Subcutaneous abdominal adipose tissue (tissue), 5 donors: ENCODE measurements at regions not wholly inside any gene's neighbourhood (a gene's known extent, or its start where the extent isn't known, plus 50 kb on each side); places are given as distances from the start of the nearest gene placed in this dataset.
A peak's percentile ranks its signal among the peaks of the same experiment; 100 is the strongest.
"Not testable (repeated sequence)": the region's sequence is repeated elsewhere in the genome, so short reads cannot be mapped to it uniquely, and the experiment has no call there.

Experiments used
- H3K27ac ChIP-seq: one replicate; pipeline ENCODE4 v1.7.0; 2013; ENCODE audit warnings: low read depth, mild to moderate bottlenecking, inconsistent platforms, low read length, moderate library complexity
- H3K27me3 ChIP-seq, 5 donors: one replicate each; pipeline ENCODE4 v1.7.0; 2013; ENCODE audit warnings: low read length in 5 of 5, inconsistent platforms in 1 of 5; ENCODE audit not compliant: control insufficient read depth in 5 of 5, insufficient read depth in 4 of 5
- H3K36me3 ChIP-seq, 5 donors: one replicate each; pipeline ENCODE4 v1.7.0; 2013; ENCODE audit warnings: low read length in 5 of 5; ENCODE audit not compliant: control insufficient read depth in 5 of 5, insufficient read depth in 5 of 5
- H3K4me1 ChIP-seq, 5 donors: one replicate each; pipeline ENCODE4 v1.7.0; 2013; ENCODE audit warnings: low read length in 5 of 5, mild to moderate bottlenecking in 3 of 5, moderate library complexity in 1 of 5; ENCODE audit not compliant: control insufficient read depth in 5 of 5, insufficient read depth in 5 of 5
- H3K4me3 ChIP-seq, 5 donors: one replicate each; pipeline ENCODE4 v1.7.0; 2013; ENCODE audit warnings: low read length in 5 of 5, low read depth in 1 of 5
- H3K9ac ChIP-seq, 5 donors: one replicate each; pipeline ENCODE4 v1.7.0; 2013; ENCODE audit warnings: low read length in 5 of 5, mild to moderate bottlenecking in 4 of 5, moderate library complexity in 3 of 5
- H3K9me3 ChIP-seq, 5 donors: one replicate each; pipeline ENCODE4 v1.7.0; 2013; ENCODE audit warnings: low read length in 5 of 5; ENCODE audit not compliant: control insufficient read depth in 5 of 5
- donor health status: healthy.
- donor health status: healthy.
- donor health status: healthy.
- donor health status: healthy.
- donor health status: healthy.

- not testable (repeated sequence) for H3K27me3 ChIP-seq, H3K9ac ChIP-seq, H3K36me3 ChIP-seq, H3K4me3 ChIP-seq, H3K27ac ChIP-seq, H3K4me1 ChIP-seq, H3K9me3 ChIP-seq
Measured at GRCh38 chr20:25978450-25979190, 282.0 kb upstream of the ZNF337 start.

DNA sequence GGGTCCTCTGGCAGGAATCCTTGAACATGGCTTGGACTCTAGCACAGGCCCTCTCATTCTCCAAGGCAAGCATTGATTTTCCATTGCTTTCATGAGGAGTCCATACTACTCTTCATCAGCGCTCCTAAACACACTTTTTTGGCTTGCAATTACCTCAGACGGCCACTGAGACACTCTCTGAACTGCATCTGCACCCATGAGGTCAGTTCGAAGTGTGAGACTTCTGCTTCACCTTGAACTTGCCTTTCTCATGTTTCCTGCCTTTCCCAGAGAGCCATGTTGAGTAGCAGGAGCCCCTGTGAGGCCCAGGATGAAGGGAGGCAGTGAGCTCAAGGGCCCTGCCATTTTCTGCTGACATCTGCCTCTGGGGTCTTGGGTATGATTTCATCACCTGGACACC lies 279.2 kb upstream of the ZNF337 start:
- not testable (repeated sequence) for H3K9ac ChIP-seq, H3K27me3 ChIP-seq, H3K27ac ChIP-seq, H3K36me3 ChIP-seq, H3K4me1 ChIP-seq, H3K4me3 ChIP-seq, H3K9me3 ChIP-seq

- not testable (repeated sequence) for H3K9me3 ChIP-seq, H3K27ac ChIP-seq, H3K4me3 ChIP-seq, H3K9ac ChIP-seq, H3K36me3 ChIP-seq, H3K4me1 ChIP-seq, H3K27me3 ChIP-seq
Measured at GRCh38 chr20:25965203-25965602, 268.6 kb upstream of the ZNF337 start.

DNA sequence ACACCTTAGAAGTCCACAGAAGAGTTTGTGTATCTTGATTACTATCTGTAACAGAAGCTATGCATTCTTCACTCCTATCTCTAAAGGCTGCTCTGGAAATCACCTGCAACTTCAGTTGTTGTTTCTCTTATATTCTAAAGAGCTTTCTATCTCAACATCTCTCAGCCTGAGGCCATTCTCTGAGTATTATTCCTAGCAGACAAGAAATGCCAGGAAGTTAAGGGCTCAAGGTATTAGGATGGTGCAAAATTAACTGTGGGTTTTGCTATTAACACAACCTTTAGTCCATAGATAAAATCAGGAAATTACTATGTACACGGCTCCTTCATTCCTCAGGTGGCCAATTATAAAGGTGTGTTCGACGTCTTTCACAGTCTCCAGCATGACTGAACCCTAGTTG lies 257.2 kb upstream of the ZNF337 start:
- not testable (repeated sequence) for H3K27ac ChIP-seq, H3K9ac ChIP-seq, H3K36me3 ChIP-seq, H3K27me3 ChIP-seq, H3K4me3 ChIP-seq, H3K4me1 ChIP-seq, H3K9me3 ChIP-seq

DNA sequence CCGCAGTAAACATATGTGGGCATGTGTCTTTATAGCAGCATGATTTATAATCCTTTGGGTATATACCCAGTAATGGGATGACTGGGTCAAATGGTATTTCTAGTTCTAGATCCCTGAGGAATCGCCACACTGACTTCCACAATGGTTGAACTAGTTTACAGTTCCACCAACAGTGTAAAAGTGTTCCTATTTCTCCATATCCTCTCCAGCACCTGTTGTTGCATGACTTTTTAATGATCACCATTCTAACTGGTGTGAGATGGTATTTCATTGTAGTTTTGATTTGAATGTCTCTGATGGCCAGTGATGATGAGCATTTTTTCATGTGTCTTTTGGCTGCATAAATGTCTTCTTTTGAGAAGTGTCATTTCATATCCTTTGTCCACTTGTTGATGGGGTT lies 238.6 kb upstream of the ZNF337 start:
- H3K27me3 ChIP-seq, H3K27ac ChIP-seq, H3K9ac ChIP-seq, H3K9me3 ChIP-seq, H3K4me3 ChIP-seq, H3K36me3 ChIP-seq, H3K4me1 ChIP-seq: not testable (repeated sequence)

DNA sequence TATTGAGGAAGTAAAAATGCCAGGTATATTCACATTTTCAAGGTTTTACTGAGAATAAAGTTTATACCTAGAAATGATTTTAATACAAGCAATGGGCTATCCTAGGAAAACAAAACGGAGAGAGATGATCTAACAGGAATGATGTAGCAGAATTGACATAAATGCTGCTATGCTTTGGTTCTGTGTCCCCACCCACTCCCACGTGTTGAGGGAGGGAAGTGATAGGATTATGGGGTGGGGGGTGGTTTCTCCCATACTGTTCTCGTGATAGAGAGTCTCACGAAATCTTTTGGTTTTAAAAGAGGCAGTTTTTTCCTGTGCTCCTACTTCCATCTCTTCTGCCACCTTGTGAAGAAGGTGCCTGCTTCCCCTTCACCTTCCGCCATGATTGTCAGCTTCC lies 236.2 kb upstream of the ZNF337 start:
- H3K27me3 ChIP-seq, H3K9ac ChIP-seq, H3K9me3 ChIP-seq, H3K36me3 ChIP-seq, H3K27ac ChIP-seq, H3K4me3 ChIP-seq, H3K4me1 ChIP-seq: not testable (repeated sequence)

GRCh38 chr20:25932170-25932569 lies 235.5 kb upstream of the ZNF337 start:
- not testable (repeated sequence) for H3K4me1 ChIP-seq, H3K36me3 ChIP-seq, H3K9ac ChIP-seq, H3K27ac ChIP-seq, H3K9me3 ChIP-seq, H3K4me3 ChIP-seq, H3K27me3 ChIP-seq

DNA sequence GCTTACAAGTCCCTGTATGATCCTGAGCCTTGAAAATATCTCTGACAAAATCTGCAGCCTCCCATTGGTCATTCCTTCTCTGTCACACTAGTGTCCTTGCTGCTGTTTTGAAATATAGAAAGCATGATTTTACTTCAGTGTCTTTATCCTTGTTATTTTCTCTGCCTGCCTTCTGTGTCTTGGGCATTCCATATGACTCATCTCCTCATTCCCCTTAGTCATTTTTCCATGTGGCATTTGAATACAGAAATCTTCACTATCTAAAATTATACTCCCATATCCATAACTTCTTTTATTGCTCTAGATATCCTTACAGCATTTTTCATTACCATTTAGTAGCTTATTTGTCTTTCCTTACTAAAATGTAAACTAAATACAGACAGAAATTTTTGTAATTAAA lies 205.7 kb upstream of the ZNF337 start:
- not testable (repeated sequence) for H3K27ac ChIP-seq, H3K4me1 ChIP-seq

GRCh38 chr20:25898663-25899062 lies 202.0 kb upstream of the ZNF337 start:
- H3K4me1 ChIP-seq, H3K9me3 ChIP-seq, H3K4me3 ChIP-seq, H3K27ac ChIP-seq, H3K36me3 ChIP-seq, H3K9ac ChIP-seq, H3K27me3 ChIP-seq: not testable (repeated sequence)

More for the DNA sequence above, 205.7 kb upstream of the ZNF337 start:
- not testable (repeated sequence) for H3K27me3 ChIP-seq, H3K4me3 ChIP-seq, H3K9ac ChIP-seq, H3K36me3 ChIP-seq, H3K9me3 ChIP-seq

DNA sequence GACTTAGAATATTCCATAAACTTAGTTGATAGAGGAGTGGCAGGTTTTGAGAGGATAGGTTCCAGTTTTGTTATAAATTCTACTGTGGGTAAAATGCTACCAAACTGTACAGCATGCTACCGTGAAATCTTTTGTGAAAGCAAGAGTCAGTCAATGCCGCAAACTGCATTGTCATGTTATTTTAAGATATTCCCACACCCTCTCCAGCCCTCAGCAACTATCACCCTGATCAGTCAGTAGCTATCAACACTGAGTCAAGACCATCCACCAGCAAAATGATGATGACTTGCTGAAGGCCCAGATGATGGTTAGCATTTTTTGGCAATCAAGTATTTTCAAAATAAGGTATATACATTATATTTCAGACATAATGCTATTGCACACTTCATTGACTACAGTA lies 182.4 kb upstream of the ZNF337 start:
- not testable (repeated sequence) for H3K27ac ChIP-seq, H3K9me3 ChIP-seq, H3K9ac ChIP-seq, H3K4me3 ChIP-seq, H3K27me3 ChIP-seq, H3K4me1 ChIP-seq, H3K36me3 ChIP-seq

- Histone ChIP-seq H3K4me1 (peaks cover 5 to 31% (median 28%) of the 10 kb centered on the region in 5 donors), H3K4me3 (peak overlapping the region; percentile 65 to 89 (median 72)), H3K9ac (peak overlapping the region in 3 of 5 donors; percentile 34 to 76 (median 58))
- H3K9me3 ChIP-seq, H3K27me3 ChIP-seq, H3K27ac ChIP-seq, H3K36me3 ChIP-seq: not testable (repeated sequence)
Measured at GRCh38 chr20:25868650-25868979, 172.0 kb upstream of the ZNF337 start.
